GM19023 (cell line): ENCODE measurements at regions not wholly inside any gene's neighbourhood (a gene's known extent, or its start where the extent isn't known, plus 50 kb on each side); places are given as distances from the start of the nearest gene placed in this dataset.
"Not testable (repeated sequence)": the region's sequence is repeated elsewhere in the genome, so short reads cannot be mapped to it uniquely, and the experiment has no call there.

Experiments
- ATAC-seq: cut with Tn5 transposase; IDR thresholded peaks from one replicate; pipeline ENCODE4 v1.9.1; 2021; ENCODE audit warnings: mild to moderate bottlenecking, moderate library complexity; ENCODE audit not compliant: unreplicated experiment

GRCh38 chr14:105635560-105635959, 109.2 kb downstream of the TMEM121 start:
- ATAC-seq: no peak

DNA sequence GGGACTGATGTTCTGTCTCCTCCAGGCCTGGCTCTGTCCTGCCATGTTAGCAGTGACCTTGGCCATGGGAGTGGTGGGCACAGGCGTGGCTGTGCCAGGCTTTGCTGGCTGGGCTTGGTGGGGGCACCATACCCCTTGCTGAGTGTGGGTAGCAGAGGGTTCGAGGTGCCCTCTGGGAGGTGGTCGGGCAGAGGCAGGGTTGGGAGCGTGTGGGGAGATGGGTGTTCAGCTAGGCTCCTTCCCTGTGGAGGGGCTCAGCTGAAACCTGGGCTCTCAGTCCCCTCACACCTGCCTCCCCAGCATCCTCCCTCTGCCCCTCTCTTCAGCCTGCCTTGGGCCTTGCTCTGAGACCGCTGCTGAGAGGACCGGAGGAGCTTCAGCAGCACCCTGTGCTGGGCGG, 109.6 kb downstream of the TMEM121 start:
- not testable (repeated sequence) for ATAC-seq

GRCh38 chr14:105636935-105637334, 110.6 kb downstream of the TMEM121 start:
- ATAC-seq: no peak

- not testable (repeated sequence) for ATAC-seq
Observed at GRCh38 chr14:105637345-105637744, 111.0 kb downstream of the TMEM121 start.

GRCh38 chr14:105639969-105640931, 113.9 kb downstream of the TMEM121 start:
- ATAC-seq: not testable (repeated sequence)

DNA sequence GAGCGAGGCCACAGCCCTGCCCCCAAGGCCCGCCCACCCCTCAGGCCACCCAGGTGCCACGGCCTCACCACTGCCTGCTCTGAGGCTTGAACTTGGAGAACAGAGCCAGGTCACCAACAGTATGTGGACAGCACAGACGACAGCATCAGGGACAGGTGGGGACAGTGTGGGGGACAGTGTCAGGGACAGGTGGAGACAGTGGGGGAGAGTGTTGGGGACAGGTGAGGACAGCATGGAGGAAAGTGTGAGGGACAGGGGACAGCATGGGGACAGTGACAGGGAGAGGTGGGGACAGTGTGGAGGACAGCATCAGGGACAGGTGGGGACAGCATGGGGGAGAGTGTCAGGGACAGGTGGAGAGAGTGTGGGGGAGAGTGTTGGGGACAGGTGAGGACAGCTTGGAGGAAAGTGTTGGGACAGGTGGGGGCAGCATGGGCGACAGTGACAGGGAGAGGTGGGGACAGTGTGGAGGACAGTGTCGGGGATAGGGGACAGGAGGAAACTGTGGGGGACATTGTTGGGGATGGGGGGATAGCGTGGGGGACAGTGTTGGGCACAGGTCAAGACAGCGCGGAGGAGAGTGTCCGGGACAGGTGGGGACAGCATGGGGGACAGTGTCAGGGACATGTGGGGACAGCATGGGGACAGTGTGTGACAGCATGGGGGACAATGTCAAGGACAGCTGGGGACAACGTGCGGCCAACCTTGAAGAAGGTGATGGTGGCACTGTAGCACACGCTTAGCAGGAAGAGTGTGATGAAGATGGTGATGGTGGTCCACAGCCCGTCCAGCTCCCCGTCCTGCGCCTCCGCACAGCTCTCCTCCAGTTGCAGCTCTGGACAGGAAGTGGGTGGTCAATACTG, 114.9 kb downstream of the TMEM121 start:
- ATAC-seq: no peak

GRCh38 chr14:105641951-105642350, 115.6 kb downstream of the TMEM121 start:
- ATAC-seq: not testable (repeated sequence)

DNA sequence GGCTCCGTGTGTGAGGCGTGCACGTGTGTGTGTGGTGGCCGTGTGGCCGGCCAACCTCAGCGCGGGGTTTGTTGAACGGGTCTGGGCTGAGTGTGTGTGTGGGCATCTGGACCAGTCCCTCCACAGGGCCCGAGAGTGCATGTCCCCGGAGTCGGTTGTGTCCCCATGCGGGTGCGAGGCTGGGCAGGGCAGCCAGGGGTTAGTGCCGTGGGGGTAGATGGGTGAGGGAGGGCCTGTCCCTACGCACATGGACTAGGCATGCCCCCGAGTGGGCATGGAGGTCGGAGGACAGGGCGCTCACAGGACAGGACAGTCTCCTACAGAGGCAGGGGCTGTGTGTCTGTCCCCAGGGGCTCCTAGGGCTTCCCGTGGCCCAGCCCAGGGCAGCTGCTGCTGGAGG, 116.1 kb downstream of the TMEM121 start:
- not testable (repeated sequence) for ATAC-seq

- ATAC-seq: not testable (repeated sequence)
Observed at GRCh38 chr14:105643406-105644052, 117.1 kb downstream of the TMEM121 start.

DNA sequence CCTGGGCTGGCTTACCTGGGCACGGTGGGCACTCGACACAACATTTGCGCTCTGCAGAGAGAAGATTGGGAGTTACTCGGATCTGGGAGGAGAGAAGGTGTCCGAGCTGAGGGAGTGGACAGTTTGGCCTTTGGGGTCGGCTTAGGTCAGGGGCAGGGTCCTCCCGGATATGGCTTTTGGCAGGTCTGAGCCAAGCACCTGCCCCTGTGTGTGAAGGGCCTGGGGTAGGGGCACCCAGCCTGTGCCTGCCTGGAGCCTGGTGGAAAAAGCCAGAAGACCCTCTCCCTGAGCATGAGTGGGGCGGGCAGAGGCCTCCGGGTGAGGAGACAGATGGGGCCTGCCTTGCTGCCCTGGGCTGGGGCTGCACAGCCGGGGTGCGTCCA, 117.7 kb downstream of the TMEM121 start:
- not testable (repeated sequence) for ATAC-seq

GRCh38 chr14:105644457-105644856, 118.1 kb downstream of the TMEM121 start:
- ATAC-seq: not testable (repeated sequence)

- ATAC-seq: not testable (repeated sequence)
Observed at GRCh38 chr14:105644891-105645290, 118.5 kb downstream of the TMEM121 start.

DNA sequence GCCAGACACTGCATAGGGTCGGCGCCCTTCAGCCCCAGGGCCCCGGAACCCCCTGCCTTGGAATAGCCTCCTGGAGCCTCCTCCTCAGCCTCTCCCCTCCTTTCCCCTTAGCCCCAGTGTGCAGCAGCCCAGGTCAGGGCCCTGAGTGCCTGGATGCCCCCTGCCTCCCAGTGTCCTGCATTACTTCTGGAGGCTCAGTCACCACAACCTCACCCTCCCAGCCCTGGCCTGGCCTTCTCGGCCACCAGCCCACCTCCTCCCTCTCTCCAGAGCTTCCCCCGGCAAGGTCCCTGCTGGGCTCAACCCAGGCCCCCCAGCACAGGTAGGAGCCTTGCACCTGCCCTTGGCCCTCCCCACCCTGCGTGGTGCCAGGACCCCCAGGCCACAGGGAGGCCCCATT, 119.0 kb downstream of the TMEM121 start:
- not testable (repeated sequence) for ATAC-seq

- ATAC-seq: no peak
Observed at GRCh38 chr14:105646175-105646574, 119.8 kb downstream of the TMEM121 start.

DNA sequence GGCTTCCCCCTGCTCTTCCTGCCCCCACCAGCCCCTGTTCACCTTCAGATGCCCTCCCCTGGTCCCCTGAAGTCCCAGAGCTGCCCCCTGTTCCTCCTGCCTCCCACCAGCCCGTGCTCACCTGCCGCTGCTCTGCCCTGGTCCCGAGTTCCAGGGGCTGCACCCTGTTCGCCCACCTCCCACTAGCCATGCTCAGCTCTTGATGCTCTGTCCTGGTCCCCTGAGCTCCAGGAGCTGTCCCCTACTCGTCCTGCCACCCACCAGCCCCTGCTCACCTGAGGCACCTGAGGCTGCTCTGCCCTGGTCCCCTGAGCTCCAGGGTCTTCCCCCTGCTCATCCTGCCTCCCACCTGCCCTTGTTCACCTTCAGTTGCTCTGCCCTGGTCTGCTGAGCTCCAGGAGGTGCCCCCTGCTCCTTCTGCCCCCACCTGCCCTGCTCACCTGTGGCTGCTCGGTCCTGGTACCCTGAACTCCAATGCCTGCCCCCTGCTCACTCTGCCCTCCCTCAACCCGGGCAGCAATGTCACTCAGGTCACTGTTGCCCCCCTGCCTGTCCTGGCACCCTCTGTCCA, 120.4 kb downstream of the TMEM121 start:
- not testable (repeated sequence) for ATAC-seq

DNA sequence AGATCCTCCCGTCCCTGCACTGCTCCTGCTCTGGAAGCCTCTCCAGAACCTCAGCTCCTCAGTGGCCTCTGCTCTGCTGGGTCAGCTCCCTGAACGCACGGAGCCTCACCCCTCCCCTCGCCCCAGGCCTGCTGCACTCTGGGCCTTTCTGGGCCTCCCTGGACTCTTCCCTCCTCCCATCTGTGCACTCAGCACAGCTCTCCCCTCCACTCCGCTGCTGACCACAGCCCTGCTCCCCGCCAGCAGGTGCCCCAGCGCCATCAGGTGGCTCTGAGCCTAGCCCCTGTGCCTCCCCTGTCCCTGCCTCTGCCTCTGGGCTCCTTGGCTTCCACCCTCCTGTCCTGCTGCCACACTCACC, 121.0 kb downstream of the TMEM121 start:
- not testable (repeated sequence) for ATAC-seq

DNA sequence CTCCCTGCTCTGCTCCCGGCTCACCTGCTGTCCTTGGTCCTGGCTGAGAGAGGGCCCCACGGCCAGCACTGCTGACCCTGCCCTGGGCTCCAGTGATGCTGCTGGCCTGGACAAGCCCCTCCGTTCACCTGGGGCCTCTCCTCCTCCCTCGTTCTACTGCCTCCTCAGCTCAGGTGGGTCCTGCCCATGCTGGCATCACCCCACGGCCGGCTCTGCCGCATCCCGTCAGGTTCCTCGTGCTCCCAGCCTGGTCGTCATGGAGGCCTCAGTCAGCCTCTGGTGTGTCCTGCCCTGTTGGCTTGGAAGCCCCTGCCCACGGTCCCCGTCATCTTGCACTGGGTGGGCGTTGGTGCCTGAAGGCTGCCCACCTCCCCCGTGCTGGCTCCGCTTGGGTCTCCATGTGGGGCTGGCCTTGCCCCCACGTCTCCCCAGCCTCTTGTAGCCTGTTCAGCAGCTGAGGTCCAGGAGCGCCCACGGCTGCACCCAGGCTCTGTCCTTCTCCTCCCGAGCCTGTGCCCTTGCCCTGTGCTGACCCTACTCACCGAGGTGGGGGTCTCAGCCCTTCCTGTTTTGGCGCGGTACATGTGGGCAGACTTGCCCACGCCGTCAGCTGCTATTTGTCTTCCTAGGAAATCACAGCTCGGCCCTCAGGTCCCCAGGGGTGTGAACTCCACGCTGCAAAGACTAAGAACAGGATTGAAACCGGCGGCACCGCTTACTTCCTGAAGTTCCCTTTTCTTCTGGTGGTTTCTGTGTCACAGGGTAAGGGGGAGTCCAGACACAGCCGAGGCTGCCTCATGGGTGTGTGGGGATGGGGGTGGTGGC, 121.6 kb downstream of the TMEM121 start:
- no peak for ATAC-seq

GRCh38 chr14:105648609-105649535, 122.5 kb downstream of the TMEM121 start:
- not testable (repeated sequence) for ATAC-seq

- ATAC-seq: not testable (repeated sequence)
Observed at GRCh38 chr14:105652317-105652716, 125.9 kb downstream of the TMEM121 start.
